Testis (tissue), 2 donors: ENCODE measurements at regions not wholly inside any gene's neighbourhood (a gene's known extent, or its start where the extent isn't known, plus 50 kb on each side); places are given as distances from the start of the nearest gene placed in this dataset.
A peak's percentile ranks its signal among the peaks of the same experiment; 100 is the strongest.
"Not testable (repeated sequence)": the region's sequence is repeated elsewhere in the genome, so short reads cannot be mapped to it uniquely, and the experiment has no call there.

Experiments used
- DNase-seq: peaks from one replicate; pipeline ENCODE4 v3.0.0-alpha.2; 2019
- H3K27ac ChIP-seq, 2 donors: fragments of 200-600 bp; sonication (generic); one replicate each; pipeline ENCODE4 v1.5.1; 2019
- H3K27me3 ChIP-seq: fragments of 200-600 bp; sonication (generic); one replicate; pipeline ENCODE4 v1.5.1; 2019
- H3K36me3 ChIP-seq: fragments of 200-600 bp; sonication (generic); one replicate; pipeline ENCODE4 v1.5.1; 2017; ENCODE audit warnings: low read depth; ENCODE audit errors: missing control alignments
- H3K4me1 ChIP-seq: fragments of 200-600 bp; sonication (generic); one replicate; pipeline ENCODE4 v1.5.1; 2019
- H3K4me3 ChIP-seq, 2 donors: fragments of 200-600 bp; sonication (generic); one replicate each; pipeline ENCODE4 v1.5.1; 2017 to 2019
- H3K9me3 ChIP-seq: fragments of 200-600 bp; sonication (generic); one replicate; pipeline ENCODE4 v1.5.1; 2017
- POLR2A ChIP-seq: fragments of 450-650 bp; IDR thresholded peaks from one replicate; pipeline ENCODE4 v1.6.1; 2017; ENCODE audit warnings: antibody characterized with exemption, mild to moderate bottlenecking, moderate library complexity
- WGBS, 2 donors: methylation state at CpG; one replicate each; pipeline ENCODE4 v1.1.5; 2018; 5-methylcytosine and 5-hydroxymethylcytosine counted together
- intact Hi-C: fragments of 100-400 bp; cut with DNase I; formaldehyde crosslinking; loops from one replicate; pipeline ENCODE4 v1.15.1; 2023; ENCODE audit warnings: low total_unique reads
- TF ChIP-seq, protein P1 (sequence below), 3 experiments: fragments of 450-650 bp in 2 of 3; fragments of 200-600 bp in 1 of 3; sonication (generic) in 1 of 3; IDR thresholded peaks; one replicate each; pipeline ENCODE4 v1.5.1; 2016 to 2019; ENCODE audit warnings: antibody characterized with exemption in 3 of 3, mild to moderate bottlenecking in 2 of 3, moderate library complexity in 1 of 3

DNA sequence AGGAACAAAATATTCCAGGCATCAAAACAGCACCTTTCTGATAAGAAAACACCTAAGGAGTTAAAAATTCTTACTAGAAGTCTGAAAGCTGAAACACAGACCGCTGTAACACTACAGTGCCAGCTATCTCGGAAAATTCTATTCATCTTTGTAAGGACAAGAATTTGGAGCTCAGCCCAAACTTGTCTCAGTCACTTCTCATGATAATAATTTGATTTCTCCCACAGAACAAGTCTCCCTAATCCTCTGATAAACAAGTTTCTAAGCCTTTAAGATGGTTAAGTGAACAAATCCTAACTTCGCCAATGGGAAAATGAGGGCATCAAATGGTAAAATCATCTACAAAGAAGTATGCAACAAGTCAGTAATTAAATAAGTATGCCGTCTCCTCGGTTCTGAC lies 59.9 kb downstream of the SIPA1L2 start:
- H3K36me3 ChIP-seq = no peaks in the 10 kb centered on the region
- H3K4me1 ChIP-seq = no peaks in the 10 kb centered on the region
- no peak overlapping the region for H3K27ac ChIP-seq
- DNase-seq = peak; percentile 39
- intact Hi-C loops = no loop called here
- 46 to 58% methylated on average over 5 of the region's 5 CpGs for WGBS, 2 donors
- TF ChIP-seq, protein P1, sequence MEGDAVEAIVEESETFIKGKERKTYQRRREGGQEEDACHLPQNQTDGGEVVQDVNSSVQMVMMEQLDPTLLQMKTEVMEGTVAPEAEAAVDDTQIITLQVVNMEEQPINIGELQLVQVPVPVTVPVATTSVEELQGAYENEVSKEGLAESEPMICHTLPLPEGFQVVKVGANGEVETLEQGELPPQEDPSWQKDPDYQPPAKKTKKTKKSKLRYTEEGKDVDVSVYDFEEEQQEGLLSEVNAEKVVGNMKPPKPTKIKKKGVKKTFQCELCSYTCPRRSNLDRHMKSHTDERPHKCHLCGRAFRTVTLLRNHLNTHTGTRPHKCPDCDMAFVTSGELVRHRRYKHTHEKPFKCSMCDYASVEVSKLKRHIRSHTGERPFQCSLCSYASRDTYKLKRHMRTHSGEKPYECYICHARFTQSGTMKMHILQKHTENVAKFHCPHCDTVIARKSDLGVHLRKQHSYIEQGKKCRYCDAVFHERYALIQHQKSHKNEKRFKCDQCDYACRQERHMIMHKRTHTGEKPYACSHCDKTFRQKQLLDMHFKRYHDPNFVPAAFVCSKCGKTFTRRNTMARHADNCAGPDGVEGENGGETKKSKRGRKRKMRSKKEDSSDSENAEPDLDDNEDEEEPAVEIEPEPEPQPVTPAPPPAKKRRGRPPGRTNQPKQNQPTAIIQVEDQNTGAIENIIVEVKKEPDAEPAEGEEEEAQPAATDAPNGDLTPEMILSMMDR (IDR thresholded peaks at IDR 0.05) = no peak
- TF ChIP-seq POLR2A = no peak
- H3K4me3 ChIP-seq = no peak overlapping the region
- H3K27me3 ChIP-seq = no peaks in the 10 kb centered on the region
- H3K9me3 ChIP-seq = no peaks in the 10 kb centered on the region

DNA sequence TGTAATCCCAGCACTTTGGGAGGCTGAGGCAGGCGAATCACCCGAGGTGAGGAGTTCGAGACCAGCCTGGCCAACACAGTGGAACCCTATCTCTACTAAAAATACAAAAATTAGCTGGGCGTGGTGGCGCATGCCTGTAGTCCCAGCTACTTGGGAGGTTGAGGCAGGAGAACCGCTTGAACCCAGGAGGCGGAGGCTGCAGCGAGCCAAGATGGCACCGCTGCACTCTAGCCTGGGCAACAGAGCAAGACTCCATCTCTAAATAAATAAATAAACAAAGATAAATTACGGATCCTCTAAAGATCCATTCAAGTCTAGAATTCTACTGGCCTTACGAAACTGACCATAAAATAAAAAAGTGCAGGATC lies 60.4 kb downstream of the SIPA1L2 start:
- H3K27me3 ChIP-seq, H3K4me3 ChIP-seq, intact Hi-C loops, H3K27ac ChIP-seq, H3K4me1 ChIP-seq, H3K36me3 ChIP-seq, DNase-seq, H3K9me3 ChIP-seq: not testable (repeated sequence)
- WGBS, 2 donors = 89 to 92% methylated on average over 11 of the region's 11 CpGs

DNA sequence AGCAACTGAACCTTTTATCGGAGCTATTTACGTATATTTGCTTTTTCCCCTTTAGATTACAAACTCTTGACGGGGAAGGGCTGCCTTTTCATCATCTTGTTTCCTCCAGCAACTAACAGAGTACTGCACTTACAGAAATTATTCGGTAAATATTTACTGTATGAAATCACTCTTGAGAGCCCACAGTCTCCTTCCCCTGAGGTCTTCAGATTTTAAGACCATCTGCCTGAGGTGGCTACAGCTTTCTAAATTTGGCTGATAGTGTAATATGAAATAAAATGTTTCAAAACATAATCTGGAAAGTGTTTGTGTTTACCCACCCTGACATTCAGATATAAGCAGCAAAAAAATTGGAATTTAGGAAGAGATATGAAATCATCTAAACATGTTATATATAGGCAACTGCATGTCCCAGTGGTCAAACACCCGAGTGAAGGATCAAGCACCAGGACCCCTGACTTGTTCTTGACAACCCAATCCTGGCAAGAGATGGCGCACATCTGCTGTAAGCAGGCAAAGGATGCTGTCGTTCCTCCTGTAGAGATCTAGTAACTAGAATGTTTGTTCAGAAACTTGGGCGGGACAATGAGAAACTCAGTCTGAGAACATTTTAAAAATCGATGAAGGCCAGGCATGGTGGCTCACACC lies 60.9 kb downstream of the SIPA1L2 start:
- H3K4me1 ChIP-seq = no peaks in the 10 kb centered on the region

DNA sequence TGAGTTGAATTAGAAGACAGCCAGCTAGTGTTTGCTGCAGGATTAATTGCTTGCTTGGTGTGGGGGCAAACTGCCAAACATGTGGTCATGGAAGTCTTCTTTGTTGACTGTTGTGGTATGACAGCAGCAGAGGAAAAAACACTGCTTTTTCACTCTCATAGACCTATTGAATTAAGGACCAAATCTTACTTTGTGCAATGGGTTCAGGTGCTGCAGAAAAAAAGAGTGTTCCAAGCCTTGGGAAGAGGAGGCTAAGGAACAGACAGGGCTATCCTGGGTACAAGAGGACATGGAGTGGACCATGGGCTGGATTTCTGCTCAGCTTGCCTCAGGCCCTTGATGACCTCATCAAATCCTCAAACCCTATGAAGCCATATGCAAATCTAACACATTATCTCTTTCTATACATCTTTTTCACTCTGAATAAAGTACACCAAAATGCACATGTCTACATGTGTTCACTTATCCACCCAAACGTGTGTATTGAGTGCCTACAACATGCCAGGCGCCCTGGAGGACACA lies 61.5 kb downstream of the SIPA1L2 start:
- Histone ChIP-seq H3K4me1 (no peaks in the 10 kb centered on the region), H3K4me3 (no peak overlapping the region), H3K36me3 (no peaks in the 10 kb centered on the region), H3K27ac (no peak overlapping the region), H3K9me3 (no peaks in the 10 kb centered on the region), H3K27me3 (no peaks in the 10 kb centered on the region)
- WGBS, 2 donors = 85 to 87% methylated on average over 2 of the region's 2 CpGs
- no peak for TF ChIP-seq POLR2A
- TF ChIP-seq, protein P1 (IDR thresholded peaks at IDR 0.05) = no peak
- intact Hi-C loops = no loop called here
- no peak for DNase-seq

More for the DNA sequence above, 60.9 kb downstream of the SIPA1L2 start:
- no peak for DNase-seq
- TF ChIP-seq, protein P1 (IDR thresholded peaks at IDR 0.05) = no peak
- no peak for TF ChIP-seq POLR2A
- Histone ChIP-seq H3K4me3 (no peak overlapping the region), H3K9me3 (no peaks in the 10 kb centered on the region), H3K27ac (no peak overlapping the region), H3K27me3 (no peaks in the 10 kb centered on the region), H3K36me3 (no peaks in the 10 kb centered on the region)
- 85 to 89% methylated on average over 9 of the region's 9 CpGs for WGBS, 2 donors
- intact Hi-C loops = no loop called here

DNA sequence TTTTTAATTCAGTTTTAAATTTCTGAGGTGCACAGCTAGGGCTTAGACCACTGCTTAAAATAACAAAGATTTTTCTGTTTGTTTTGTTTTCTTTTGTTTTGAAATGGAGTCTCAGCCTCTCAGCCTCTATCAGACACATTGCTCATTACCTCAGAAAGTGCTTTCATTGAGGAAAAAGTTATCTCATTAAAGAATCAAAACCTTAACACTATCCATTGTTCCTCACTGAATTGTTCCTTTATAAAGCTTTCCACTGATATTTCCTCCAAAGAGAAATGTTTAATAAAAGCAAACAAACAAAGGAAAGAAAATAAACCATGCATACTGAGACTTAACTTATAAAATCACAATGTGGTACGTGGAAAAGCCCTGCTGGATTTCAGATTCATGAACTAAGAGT lies 63.8 kb downstream of the SIPA1L2 start:
- TF ChIP-seq, protein P1 (IDR thresholded peaks at IDR 0.05) = no peak
- no peak for TF ChIP-seq POLR2A
- intact Hi-C loops = no loop called here
- no peak overlapping the region for H3K27ac ChIP-seq
- DNase-seq = no peak
- no peaks in the 10 kb centered on the region for H3K9me3 ChIP-seq
- H3K4me3 ChIP-seq = no peak overlapping the region
- 87 to 92% methylated on average over 1 of the region's 1 CpG for WGBS, 2 donors
- H3K27me3 ChIP-seq = no peaks in the 10 kb centered on the region
- no peaks in the 10 kb centered on the region for H3K36me3 ChIP-seq
- H3K4me1 ChIP-seq = no peaks in the 10 kb centered on the region
